ENCODE measurements at regions not wholly inside any gene's neighbourhood (a gene's known extent, or its start where the extent isn't known, plus 50 kb on each side); places are given as distances from the start of the nearest gene placed in this dataset.

GRCh38 chr11:82059505-82059904, 674.2 kb downstream of the FAM181B start:
- DNase-seq, result no peak
- WGBS, 4 donors, result 82 to 86% (median 83%) methylated on average over 3 of the region's 3 CpGs
- H3K27ac ChIP-seq, result no peak overlapping the region
- H3K4me1 ChIP-seq (replicated peaks in 1 of 2), result no peaks in the 10 kb centered on the region
- H3K36me3 ChIP-seq (replicated peaks in 1 of 2), result no peaks in the 10 kb centered on the region
- no peaks in the 10 kb centered on the region for H3K9me3 ChIP-seq (replicated peaks in 1 of 3)
- intact Hi-C loops (cut with DNase I), result no loop called here
- no peak overlapping the region for H3K4me3 ChIP-seq
- no peaks in the 10 kb centered on the region for H3K27me3 ChIP-seq
- TF ChIP-seq POLR2A (IDR thresholded peaks at IDR 0.05) (no peak), CTCF (IDR thresholded peaks at IDR 0.05) (no peak)

- no peaks in the 10 kb centered on the region for H3K27me3 ChIP-seq
- no peaks in the 10 kb centered on the region for H3K9me3 ChIP-seq (replicated peaks in 1 of 3)
- DNase-seq, result no peak
- H3K36me3 ChIP-seq (replicated peaks in 1 of 2), result no peaks in the 10 kb centered on the region
- intact Hi-C loops (cut with DNase I), result no loop called here
- no peak overlapping the region for H3K4me3 ChIP-seq
- H3K27ac ChIP-seq, result no peak overlapping the region
- 52 to 71% (median 65%) methylated on average over 1 of the region's 1 CpG for WGBS, 4 donors
- no peaks in the 10 kb centered on the region for H3K4me1 ChIP-seq (replicated peaks in 1 of 2)
- TF ChIP-seq POLR2A (IDR thresholded peaks at IDR 0.05), result no peak
These were observed 677.2 kb downstream of the FAM181B start for GRCh38 chr11:82056450-82056849.

GRCh38 chr11:82049199-82049598, 684.5 kb downstream of the FAM181B start:
- Histone ChIP-seq H3K4me3 (no peak overlapping the region), H3K9me3 (replicated peaks in 1 of 3) (no peaks in the 10 kb centered on the region), H3K36me3 (replicated peaks in 1 of 2) (no peaks in the 10 kb centered on the region), H3K4me1 (replicated peaks in 1 of 2) (no peaks in the 10 kb centered on the region), H3K27me3 (no peaks in the 10 kb centered on the region), H3K27ac (no peak overlapping the region)
- no peak for TF ChIP-seq CTCF (IDR thresholded peaks at IDR 0.05)
- TF ChIP-seq POLR2A (IDR thresholded peaks at IDR 0.05), result no peak
- intact Hi-C loops (cut with DNase I), result no loop called here
- DNase-seq, result no peak
- WGBS, 4 donors, result 88 to 89% (median 88%) methylated on average over 2 to 3 of the region's 3 CpGs

GRCh38 chr11:82047200-82047599, 686.5 kb downstream of the FAM181B start:
- Histone ChIP-seq H3K27me3 (no peaks in the 10 kb centered on the region), H3K36me3 (replicated peaks in 1 of 2) (no peaks in the 10 kb centered on the region), H3K4me3 (no peak overlapping the region), H3K9me3 (replicated peaks in 1 of 3) (no peaks in the 10 kb centered on the region), H3K27ac (no peak overlapping the region), H3K4me1 (replicated peaks in 1 of 2) (no peaks in the 10 kb centered on the region)
- DNase-seq, result no peak
- intact Hi-C loops (cut with DNase I), result no loop called here
- 98 to 100% (median 100%) methylated on average over 1 of the region's 1 CpG; no CpG with 5 or more reads in 1 of the 4 donors for WGBS, 4 donors
- no peak for TF ChIP-seq POLR2A (IDR thresholded peaks at IDR 0.05)
- no peak for TF ChIP-seq CTCF (IDR thresholded peaks at IDR 0.05)

GRCh38 chr11:82046778-82047177, 686.9 kb downstream of the FAM181B start:
- TF ChIP-seq POLR2A (IDR thresholded peaks at IDR 0.05), result no peak
- TF ChIP-seq CTCF (IDR thresholded peaks at IDR 0.05), result no peak
- Histone ChIP-seq H3K4me1 (replicated peaks in 1 of 2) (no peaks in the 10 kb centered on the region), H3K4me3 (no peak overlapping the region), H3K27me3 (no peaks in the 10 kb centered on the region), H3K27ac (no peak overlapping the region), H3K36me3 (replicated peaks in 1 of 2) (no peaks in the 10 kb centered on the region), H3K9me3 (replicated peaks in 1 of 3) (no peaks in the 10 kb centered on the region)
- no peak for DNase-seq
- WGBS, 4 donors, result 64 to 82% (median 70%) methylated on average over 1 of the region's 1 CpG
- intact Hi-C loops (cut with DNase I), result no loop called here

All from adrenal gland (tissue), 9 donors.